ENCODE measurements at regions not wholly inside any gene's neighbourhood (a gene's known extent, or its start where the extent isn't known, plus 50 kb on each side); places are given as distances from the start of the nearest gene placed in this dataset.

DNA sequence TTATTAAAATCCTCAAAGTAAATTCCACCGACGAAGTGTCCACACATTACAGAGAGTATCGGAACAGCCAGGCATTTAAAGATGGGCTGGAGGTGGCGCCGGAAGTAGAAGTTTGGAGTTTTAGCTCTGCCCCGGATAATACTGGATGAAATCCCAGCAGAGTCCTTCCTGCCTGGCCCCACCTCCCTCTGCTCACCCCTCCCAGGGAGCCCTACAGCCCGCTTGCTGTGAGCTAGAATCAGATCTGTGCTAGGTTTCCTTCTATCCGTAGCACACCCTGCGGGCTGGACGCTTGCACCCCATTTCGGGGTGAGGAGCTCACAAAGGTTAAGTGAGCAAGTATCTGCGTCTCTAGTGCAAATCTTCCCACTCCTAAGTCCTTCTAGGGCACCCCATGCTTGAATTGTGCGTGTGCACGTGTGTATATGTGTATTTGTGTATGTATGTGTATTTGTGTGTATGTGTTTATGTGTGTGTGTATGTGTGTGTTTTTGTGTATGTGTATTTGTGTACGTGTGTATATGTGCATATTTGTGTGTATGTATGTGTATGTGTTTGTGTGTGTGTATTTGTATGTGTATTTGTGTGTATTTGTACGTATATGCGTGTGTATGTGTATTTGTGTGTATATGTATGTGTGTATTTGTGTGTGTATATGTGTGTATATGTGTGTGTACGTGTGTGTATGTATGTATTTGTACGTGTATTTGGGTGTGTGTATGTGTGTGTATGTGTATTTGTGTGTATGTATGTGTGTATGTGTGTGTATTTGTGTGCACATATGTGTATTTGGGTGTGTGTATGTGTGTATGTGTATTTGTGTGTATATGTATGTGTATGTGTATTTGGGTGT is 61.4 kb downstream of the HAPSTR1 start:
- TF ChIP-seq POLR2A (IDR thresholded peaks at IDR 0.05), result no peak
- TF ChIP-seq, protein P1, sequence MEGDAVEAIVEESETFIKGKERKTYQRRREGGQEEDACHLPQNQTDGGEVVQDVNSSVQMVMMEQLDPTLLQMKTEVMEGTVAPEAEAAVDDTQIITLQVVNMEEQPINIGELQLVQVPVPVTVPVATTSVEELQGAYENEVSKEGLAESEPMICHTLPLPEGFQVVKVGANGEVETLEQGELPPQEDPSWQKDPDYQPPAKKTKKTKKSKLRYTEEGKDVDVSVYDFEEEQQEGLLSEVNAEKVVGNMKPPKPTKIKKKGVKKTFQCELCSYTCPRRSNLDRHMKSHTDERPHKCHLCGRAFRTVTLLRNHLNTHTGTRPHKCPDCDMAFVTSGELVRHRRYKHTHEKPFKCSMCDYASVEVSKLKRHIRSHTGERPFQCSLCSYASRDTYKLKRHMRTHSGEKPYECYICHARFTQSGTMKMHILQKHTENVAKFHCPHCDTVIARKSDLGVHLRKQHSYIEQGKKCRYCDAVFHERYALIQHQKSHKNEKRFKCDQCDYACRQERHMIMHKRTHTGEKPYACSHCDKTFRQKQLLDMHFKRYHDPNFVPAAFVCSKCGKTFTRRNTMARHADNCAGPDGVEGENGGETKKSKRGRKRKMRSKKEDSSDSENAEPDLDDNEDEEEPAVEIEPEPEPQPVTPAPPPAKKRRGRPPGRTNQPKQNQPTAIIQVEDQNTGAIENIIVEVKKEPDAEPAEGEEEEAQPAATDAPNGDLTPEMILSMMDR (IDR thresholded peaks at IDR 0.05), result no peak

Data from body of pancreas (tissue), 4 donors.